ENCODE measurements at regions not wholly inside any gene's neighbourhood (a gene's known extent, or its start where the extent isn't known, plus 50 kb on each side); places are given as distances from the start of the nearest gene placed in this dataset.

DNA sequence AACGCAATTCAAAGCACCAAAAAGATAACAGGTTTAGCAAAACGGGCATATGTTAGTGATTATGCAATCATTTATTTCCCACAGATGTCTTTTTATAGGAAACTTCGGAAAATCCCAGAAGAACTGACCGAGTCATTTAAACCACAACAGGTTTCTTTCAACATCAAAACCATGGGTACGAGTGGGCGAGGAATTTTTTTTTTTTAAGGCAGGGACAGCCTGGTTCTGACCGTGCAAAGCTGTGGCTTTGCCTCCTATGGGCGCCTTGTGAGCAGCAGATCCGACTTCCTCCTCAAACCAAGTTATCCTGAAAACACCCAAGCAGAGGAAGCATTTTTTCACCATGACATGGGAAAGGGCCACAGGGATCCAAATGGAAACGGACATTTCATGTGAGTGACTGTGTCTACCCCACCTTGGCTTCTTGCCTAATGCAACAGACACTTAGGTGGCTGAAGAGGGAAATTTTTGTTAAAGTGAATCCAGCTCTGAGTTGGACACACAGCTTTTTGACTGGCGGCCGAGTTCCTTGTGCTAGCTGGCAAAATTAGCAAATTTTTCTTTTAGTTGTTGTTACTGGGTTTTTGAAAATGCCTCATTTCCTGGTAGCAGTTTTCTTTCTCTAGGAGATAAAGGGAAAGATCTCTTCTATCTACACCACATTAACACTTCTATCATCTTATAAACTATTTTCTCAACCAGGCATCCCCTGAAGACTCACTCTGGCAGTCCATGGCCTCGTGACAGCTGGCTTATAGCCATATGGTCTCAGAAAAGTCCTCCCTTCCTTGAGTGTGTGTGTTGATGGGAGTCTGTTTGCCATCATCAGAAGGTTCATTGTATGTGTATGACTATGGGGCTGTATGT, 487.4 kb upstream of the ZEB2 start:
- Histone ChIP-seq H3K4me1 (ENCODE audit: control insufficient read depth in 1 of 2, insufficient read depth in 2 of 2, low read length in 2 of 2) (no peaks in the 10 kb centered on the region), H3K36me3 (ENCODE audit: control insufficient read depth in 1 of 2, insufficient read depth in 2 of 2, low read length in 2 of 2) (no peaks in the 10 kb centered on the region), H2AFZ (ENCODE audit: low read depth, low read length, poor library complexity, severe bottlenecking) (no peak overlapping the region), H3K9me3 (ENCODE audit: control insufficient read depth in 1 of 2, insufficient read depth in 1 of 2, low read depth in 1 of 2, low read length in 2 of 2) (no peaks in the 10 kb centered on the region), H3K27ac (ENCODE audit: low read depth, low read length) (no peak overlapping the region), H3K4me2 (ENCODE audit: low read length) (no peak overlapping the region), H3K9ac (ENCODE audit: low read length) (no peak overlapping the region), H3K27me3 (ENCODE audit: insufficient read depth, low read length) (no peaks in the 10 kb centered on the region), H3K4me3 (replicated peaks in 1 of 2; ENCODE audit: low read depth in 1 of 2, low read length in 2 of 2) (no peak overlapping the region), H4K20me1 (ENCODE audit: insufficient read depth) (no peaks in the 10 kb centered on the region; the same call in 1 of the 2 replicates), H3K9me2 (ENCODE audit: insufficient read depth) (no peaks in the 10 kb centered on the region), H3K79me2 (ENCODE audit: insufficient read depth, low read length) (no peaks in the 10 kb centered on the region)
- ChIA-PET RAD21 (ENCODE audit: low non-redundant PET in 1 of 2, low total read pairs in 2 of 2, uncharacterized antibody in 2 of 2, unreplicated experiment in 2 of 2) (no interaction called here), CTCF (no interaction called here), POLR2A (no interaction called here)
- intact Hi-C loops (cut with micrococcal nuclease) = no loop called here
- no TSS peak for BruUV-seq (replicated peaks)
- no peak for ATAC-seq
- DNase-seq (ENCODE audit: low read depth, low spot score) = no peak
- TF ChIP-seq ZBTB33 (IDR thresholded peaks at IDR 0.05; ENCODE audit: extremely low read depth, insufficient replicate concordance, low read length) (no peak), REST (IDR thresholded peaks at IDR 0.05; ENCODE audit: low read depth) (no peak), SP1 (IDR thresholded peaks at IDR 0.05; ENCODE audit: low read depth) (no peak), TCF7L2 (IDR thresholded peaks at IDR 0.05; ENCODE audit: borderline replicate concordance, extremely low read depth, insufficient read depth, insufficient read length) (no peak), FOSL1 (IDR thresholded peaks at IDR 0.05; ENCODE audit: low read depth) (no peak), CEBPB (IDR thresholded peaks at IDR 0.05; ENCODE audit: low read depth) (no peak), EGR1 (IDR thresholded peaks at IDR 0.05; ENCODE audit: low read depth) (no peak), SIN3A (IDR thresholded peaks at IDR 0.05; ENCODE audit: low read depth) (no peak), ZNF274 (IDR thresholded peaks at IDR 0.05; ENCODE audit: low read depth, low read length) (no peak), CBX3 (IDR thresholded peaks at IDR 0.05; ENCODE audit: low read depth) (no peak), RAD21 (IDR thresholded peaks at IDR 0.05; ENCODE audit: low read depth) (no peak), ELF1 (IDR thresholded peaks at IDR 0.05; ENCODE audit: borderline replicate concordance, low read depth) (no peak), ZFX (IDR thresholded peaks at IDR 0.05) (no peak)
- TF ChIP-seq, protein P1, sequence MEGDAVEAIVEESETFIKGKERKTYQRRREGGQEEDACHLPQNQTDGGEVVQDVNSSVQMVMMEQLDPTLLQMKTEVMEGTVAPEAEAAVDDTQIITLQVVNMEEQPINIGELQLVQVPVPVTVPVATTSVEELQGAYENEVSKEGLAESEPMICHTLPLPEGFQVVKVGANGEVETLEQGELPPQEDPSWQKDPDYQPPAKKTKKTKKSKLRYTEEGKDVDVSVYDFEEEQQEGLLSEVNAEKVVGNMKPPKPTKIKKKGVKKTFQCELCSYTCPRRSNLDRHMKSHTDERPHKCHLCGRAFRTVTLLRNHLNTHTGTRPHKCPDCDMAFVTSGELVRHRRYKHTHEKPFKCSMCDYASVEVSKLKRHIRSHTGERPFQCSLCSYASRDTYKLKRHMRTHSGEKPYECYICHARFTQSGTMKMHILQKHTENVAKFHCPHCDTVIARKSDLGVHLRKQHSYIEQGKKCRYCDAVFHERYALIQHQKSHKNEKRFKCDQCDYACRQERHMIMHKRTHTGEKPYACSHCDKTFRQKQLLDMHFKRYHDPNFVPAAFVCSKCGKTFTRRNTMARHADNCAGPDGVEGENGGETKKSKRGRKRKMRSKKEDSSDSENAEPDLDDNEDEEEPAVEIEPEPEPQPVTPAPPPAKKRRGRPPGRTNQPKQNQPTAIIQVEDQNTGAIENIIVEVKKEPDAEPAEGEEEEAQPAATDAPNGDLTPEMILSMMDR (IDR thresholded peaks at IDR 0.05 in 2 of 3, conservative IDR thresholded peaks at IDR 0.05 in 1 of 3; ENCODE audit: borderline replicate concordance in 1 of 3, insufficient read depth in 1 of 3, low read depth in 2 of 3, low read length in 2 of 3) = no peak
- TF ChIP-seq, protein P2, sequence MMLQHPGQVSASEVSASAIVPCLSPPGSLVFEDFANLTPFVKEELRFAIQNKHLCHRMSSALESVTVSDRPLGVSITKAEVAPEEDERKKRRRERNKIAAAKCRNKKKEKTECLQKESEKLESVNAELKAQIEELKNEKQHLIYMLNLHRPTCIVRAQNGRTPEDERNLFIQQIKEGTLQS (IDR thresholded peaks at IDR 0.05) = no peak
